Muscle of leg (tissue), 3 donors: ENCODE measurements at regions not wholly inside any gene's neighbourhood (a gene's known extent, or its start where the extent isn't known, plus 50 kb on each side); places are given as distances from the start of the nearest gene placed in this dataset.

ENCODE experiments used
- DNase-seq: peaks from one replicate; pipeline ENCODE4 v3.0.0; 2013
- H3K27ac ChIP-seq: one replicate; pipeline ENCODE4 v1.5.1; 2013; ENCODE audit warnings: mild to moderate bottlenecking, low read length, control low read depth
- H3K27me3 ChIP-seq: one replicate; pipeline ENCODE4 v1.6.1; 2013; ENCODE audit warnings: low read length; ENCODE audit not compliant: control insufficient read depth, insufficient read depth
- H3K36me3 ChIP-seq: one replicate; pipeline ENCODE4 v1.6.1; 2013; ENCODE audit warnings: low read length; ENCODE audit not compliant: control insufficient read depth, insufficient read depth
- H3K4me1 ChIP-seq: one replicate; pipeline ENCODE4 v1.6.1; 2013; ENCODE audit warnings: low read length; ENCODE audit not compliant: control insufficient read depth, insufficient read depth
- H3K4me3 ChIP-seq: one replicate; pipeline ENCODE4 v1.5.1; 2013; ENCODE audit warnings: low read length, control low read depth
- H3K9me3 ChIP-seq: replicated peaks from 2 replicates; pipeline ENCODE4 v1.6.1; 2013; ENCODE audit warnings: low read depth, low read length; ENCODE audit not compliant: control insufficient read depth
- whole genome bisulfite sequencing: methylation state at CpG from one replicate; pipeline ENCODE4 v1.1.5; 2013; ENCODE audit warnings: missing lambda C conversion rate; ENCODE audit not compliant: insufficient coverage; 5-methylcytosine and 5-hydroxymethylcytosine counted together

- Histone ChIP-seq H3K4me3 (no peak overlapping the region), H3K4me1 (no peaks in the 10 kb centered on the region), H3K36me3 (no peaks in the 10 kb centered on the region), H3K9me3 (no peaks in the 10 kb centered on the region), H3K27ac (no peak overlapping the region), H3K27me3 (no peaks in the 10 kb centered on the region)
- DNase-seq, result no peak
These were observed 418.6 kb downstream of the FOXO1 start for GRCh38 chr13:40247845-40248244.

- no peaks in the 10 kb centered on the region for H3K36me3 ChIP-seq
- H3K27me3 ChIP-seq, result no peaks in the 10 kb centered on the region
- WGBS, result 67% methylated on average over 1 of the region's 1 CpG
- H3K4me3 ChIP-seq, result no peak overlapping the region
- no peak overlapping the region for H3K27ac ChIP-seq
- peak; percentile 34 for DNase-seq
- H3K4me1 ChIP-seq, result no peaks in the 10 kb centered on the region
- no peaks in the 10 kb centered on the region for H3K9me3 ChIP-seq
These were observed 415.0 kb downstream of the FOXO1 start for GRCh38 chr13:40251343-40252032.

DNA sequence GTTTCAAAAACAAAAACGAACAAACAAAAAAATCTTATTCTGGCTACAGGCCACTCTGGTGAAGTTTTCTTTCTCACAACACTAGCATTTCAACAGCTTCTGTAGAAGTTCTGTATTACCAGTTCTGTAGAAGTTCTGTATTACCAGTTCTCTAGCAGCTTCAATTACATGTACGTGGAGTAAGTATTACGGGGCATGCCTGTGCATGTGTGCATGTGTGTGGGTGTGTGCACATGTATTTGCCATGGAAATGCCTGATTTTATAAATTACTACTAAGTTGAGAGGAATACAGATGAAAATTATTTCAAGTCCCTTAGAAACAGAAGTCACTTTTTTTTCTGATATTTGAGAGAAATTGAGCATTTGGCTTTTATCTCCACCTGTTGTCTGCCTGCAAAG lies 414.2 kb downstream of the FOXO1 start:
- WGBS, result no CpG with 5 or more reads among the region's 3 CpGs

GRCh38 chr13:40252676-40253075 lies 413.8 kb downstream of the FOXO1 start:
- Histone ChIP-seq H3K9me3 (no peaks in the 10 kb centered on the region), H3K36me3 (no peaks in the 10 kb centered on the region), H3K4me1 (no peaks in the 10 kb centered on the region), H3K4me3 (no peak overlapping the region), H3K27ac (no peak overlapping the region), H3K27me3 (no peaks in the 10 kb centered on the region)
- peak; percentile 82 for DNase-seq
- WGBS, result 50% methylated on average over 1 of the region's 3 CpGs

More for the DNA sequence above, 414.2 kb downstream of the FOXO1 start:
- no peaks in the 10 kb centered on the region for H3K36me3 ChIP-seq
- no peaks in the 10 kb centered on the region for H3K4me1 ChIP-seq
- DNase-seq, result no peak
- H3K27me3 ChIP-seq, result no peaks in the 10 kb centered on the region
- no peak overlapping the region for H3K4me3 ChIP-seq
- no peaks in the 10 kb centered on the region for H3K9me3 ChIP-seq
- no peak overlapping the region for H3K27ac ChIP-seq

- 93% methylated on average over 2 of the region's 2 CpGs for WGBS
- no peak for DNase-seq
- Histone ChIP-seq H3K36me3 (no peaks in the 10 kb centered on the region), H3K4me3 (no peak overlapping the region), H3K9me3 (no peaks in the 10 kb centered on the region), H3K27ac (no peak overlapping the region), H3K4me1 (no peaks in the 10 kb centered on the region), H3K27me3 (no peaks in the 10 kb centered on the region)
These were observed 412.0 kb downstream of the FOXO1 start for GRCh38 chr13:40254394-40254793.

DNA sequence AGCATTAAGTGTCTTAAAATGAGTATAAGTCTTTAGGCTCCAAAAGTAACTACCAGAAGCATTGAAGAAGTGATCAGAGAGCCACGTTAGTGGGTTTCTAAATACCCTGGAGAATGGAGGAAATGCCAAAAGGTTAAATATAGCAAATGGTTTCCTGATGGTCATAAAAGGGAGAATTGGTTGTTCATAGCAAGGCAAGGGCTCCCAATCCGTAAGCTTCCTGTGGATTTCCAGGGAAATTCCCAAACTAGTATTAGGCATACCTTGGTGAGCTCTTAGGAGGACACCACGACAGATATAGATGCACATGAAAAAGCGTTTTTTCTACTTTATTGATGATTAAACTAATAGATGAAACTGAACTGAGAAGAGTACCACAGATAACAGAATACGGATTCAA lies 410.9 kb downstream of the FOXO1 start:
- Histone ChIP-seq H3K4me1 (no peaks in the 10 kb centered on the region), H3K36me3 (no peaks in the 10 kb centered on the region), H3K27ac (no peak overlapping the region), H3K9me3 (no peaks in the 10 kb centered on the region), H3K27me3 (no peaks in the 10 kb centered on the region), H3K4me3 (no peak overlapping the region)
- DNase-seq, result no peak
- WGBS, result 47% methylated on average over 2 of the region's 5 CpGs

DNA sequence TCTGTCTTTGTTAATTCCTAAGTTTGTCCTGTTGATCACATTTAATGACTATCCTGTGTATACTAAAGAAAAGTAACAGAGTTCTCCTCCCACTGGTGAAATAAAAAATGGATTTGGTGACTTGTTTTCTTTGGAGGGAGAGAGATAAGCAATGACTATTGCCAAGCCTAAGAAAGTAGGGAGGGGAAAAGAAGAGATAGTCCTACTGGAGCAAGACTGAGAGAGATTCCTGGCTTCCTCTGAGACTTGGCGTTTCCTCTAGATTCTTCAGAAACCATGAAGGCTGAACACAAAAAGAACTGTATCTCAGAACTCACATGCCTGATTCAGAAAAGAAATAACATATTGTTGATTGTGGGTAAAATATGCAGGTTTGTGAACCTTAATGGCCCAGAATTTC lies 406.5 kb downstream of the FOXO1 start:
- H3K27me3 ChIP-seq, result no peaks in the 10 kb centered on the region
- H3K9me3 ChIP-seq, result no peaks in the 10 kb centered on the region
- H3K27ac ChIP-seq, result no peak overlapping the region
- no peak overlapping the region for H3K4me3 ChIP-seq
- DNase-seq, result peak; percentile 46
- H3K4me1 ChIP-seq, result no peaks in the 10 kb centered on the region
- H3K36me3 ChIP-seq, result no peaks in the 10 kb centered on the region
- no CpG with 5 or more reads among the region's 1 CpG for WGBS

- DNase-seq, result no peak
- Histone ChIP-seq H3K9me3 (no peaks in the 10 kb centered on the region), H3K4me1 (no peaks in the 10 kb centered on the region), H3K4me3 (no peak overlapping the region), H3K36me3 (no peaks in the 10 kb centered on the region), H3K27me3 (no peaks in the 10 kb centered on the region), H3K27ac (no peak overlapping the region)
- whole genome bisulfite sequencing, result 30% methylated on average over 2 of the region's 4 CpGs
These were observed 405.1 kb downstream of the FOXO1 start for GRCh38 chr13:40261336-40261735.

DNA sequence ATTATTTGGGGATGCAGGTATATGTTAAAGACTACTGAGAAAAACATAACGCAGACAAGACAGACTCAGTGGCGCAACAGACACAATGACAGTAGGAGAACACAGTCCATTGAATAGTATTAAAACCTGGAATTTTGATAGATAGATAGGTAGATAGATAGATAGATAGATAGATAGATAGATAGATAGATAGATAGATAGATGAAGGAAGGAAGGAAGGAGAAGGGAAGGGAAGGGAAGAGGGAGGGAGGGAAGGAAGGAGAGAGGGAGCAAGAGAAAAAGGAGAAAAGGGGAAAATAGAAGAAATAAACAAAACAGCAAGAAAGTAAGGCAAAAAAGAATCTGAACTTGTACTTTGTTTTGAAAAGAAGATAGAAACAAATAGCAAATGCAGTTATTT lies 404.5 kb downstream of the FOXO1 start:
- no peaks in the 10 kb centered on the region for H3K4me1 ChIP-seq
- no peaks in the 10 kb centered on the region for H3K9me3 ChIP-seq
- no peaks in the 10 kb centered on the region for H3K27me3 ChIP-seq
- no peak for DNase-seq
- H3K27ac ChIP-seq, result no peak overlapping the region
- no peak overlapping the region for H3K4me3 ChIP-seq
- WGBS, result 92% methylated on average over 2 of the region's 2 CpGs
- H3K36me3 ChIP-seq, result no peaks in the 10 kb centered on the region

DNA sequence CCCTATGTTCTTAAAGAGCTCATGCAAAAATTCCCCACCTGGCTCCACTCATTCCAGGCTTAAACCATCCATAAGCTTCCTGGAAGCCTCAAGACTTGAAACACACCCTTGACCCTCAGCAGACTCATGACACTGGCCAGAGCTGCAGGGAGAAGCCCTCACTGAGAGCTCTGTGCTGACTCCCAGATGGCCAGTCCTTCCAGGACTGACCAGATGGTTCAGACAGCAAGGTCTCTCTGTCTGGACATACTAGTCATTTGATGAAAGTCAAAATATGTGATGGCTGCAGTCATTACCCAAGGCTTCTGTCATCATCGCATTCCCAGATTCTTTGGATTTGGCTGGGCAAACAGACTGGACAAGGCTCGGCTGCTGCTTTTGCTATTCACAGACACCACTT lies 397.4 kb downstream of the FOXO1 start:
- Histone ChIP-seq H3K4me1 (peaks cover 17% of the 10 kb centered on the region), H3K27me3 (no peaks in the 10 kb centered on the region), H3K9me3 (no peaks in the 10 kb centered on the region), H3K27ac (no peak overlapping the region), H3K36me3 (no peaks in the 10 kb centered on the region), H3K4me3 (no peak overlapping the region)
- DNase-seq, result peak; percentile 21
- WGBS, result no CpG with 5 or more reads among the region's 2 CpGs

- Histone ChIP-seq H3K9me3 (no peaks in the 10 kb centered on the region), H3K27me3 (peaks cover 2% of the 10 kb centered on the region), H3K4me1 (peaks cover 17% of the 10 kb centered on the region), H3K4me3 (no peak overlapping the region), H3K27ac (no peak overlapping the region), H3K36me3 (no peaks in the 10 kb centered on the region)
- WGBS, result no CpG with 5 or more reads among the region's 1 CpG
- DNase-seq, result no peak
These were observed 395.7 kb downstream of the FOXO1 start for GRCh38 chr13:40270726-40271125.
